Transverse colon (tissue), 4 donors: ENCODE measurements at regions not wholly inside any gene's neighbourhood (a gene's known extent, or its start where the extent isn't known, plus 50 kb on each side); places are given as distances from the start of the nearest gene placed in this dataset.

Experiments used
- POLR2AphosphoS5 ChIP-seq, 3 donors: sonication (generic); formaldehyde crosslinking; IDR thresholded peaks; one replicate each; pipeline ENCODE4 v1.6.1; 2016; ENCODE audit warnings: antibody characterized with exemption in 3 of 3
- TF ChIP-seq, protein P1 (sequence below), 5 experiments: fragments of 200-600 bp in 3 of 5; fragments of 450-650 bp in 2 of 5; sonication (generic) in 3 of 5; IDR thresholded peaks; 1 replicate in 2 of 5; 2 replicates in 3 of 5; pipeline ENCODE4 v1.5.1; 2016 to 2017; ENCODE audit warnings: antibody characterized with exemption in 5 of 5, inconsistent platforms in 3 of 5, mild to moderate bottlenecking in 2 of 5, moderate library complexity in 1 of 5

DNA sequence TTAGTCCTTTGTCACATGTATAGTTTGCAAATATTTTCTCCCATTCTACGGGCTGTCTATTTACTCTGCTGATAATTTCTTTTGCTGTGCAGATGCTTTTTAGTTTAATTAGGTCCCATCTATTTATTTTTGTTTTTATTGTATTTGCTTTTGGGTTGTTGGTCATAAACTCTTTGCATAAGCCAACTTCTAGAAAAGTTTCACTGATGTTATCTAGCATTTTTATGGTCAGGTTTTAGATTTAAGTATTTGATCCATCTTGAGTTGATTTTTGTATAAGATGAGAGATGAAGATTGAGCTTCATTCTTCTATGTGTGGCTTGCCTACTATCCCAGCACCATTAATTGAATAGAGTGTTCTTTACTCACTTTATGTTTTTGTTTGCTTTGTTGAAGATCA lies 1008.4 kb upstream of the ATXN7L3B start:
- TF ChIP-seq, protein P1, sequence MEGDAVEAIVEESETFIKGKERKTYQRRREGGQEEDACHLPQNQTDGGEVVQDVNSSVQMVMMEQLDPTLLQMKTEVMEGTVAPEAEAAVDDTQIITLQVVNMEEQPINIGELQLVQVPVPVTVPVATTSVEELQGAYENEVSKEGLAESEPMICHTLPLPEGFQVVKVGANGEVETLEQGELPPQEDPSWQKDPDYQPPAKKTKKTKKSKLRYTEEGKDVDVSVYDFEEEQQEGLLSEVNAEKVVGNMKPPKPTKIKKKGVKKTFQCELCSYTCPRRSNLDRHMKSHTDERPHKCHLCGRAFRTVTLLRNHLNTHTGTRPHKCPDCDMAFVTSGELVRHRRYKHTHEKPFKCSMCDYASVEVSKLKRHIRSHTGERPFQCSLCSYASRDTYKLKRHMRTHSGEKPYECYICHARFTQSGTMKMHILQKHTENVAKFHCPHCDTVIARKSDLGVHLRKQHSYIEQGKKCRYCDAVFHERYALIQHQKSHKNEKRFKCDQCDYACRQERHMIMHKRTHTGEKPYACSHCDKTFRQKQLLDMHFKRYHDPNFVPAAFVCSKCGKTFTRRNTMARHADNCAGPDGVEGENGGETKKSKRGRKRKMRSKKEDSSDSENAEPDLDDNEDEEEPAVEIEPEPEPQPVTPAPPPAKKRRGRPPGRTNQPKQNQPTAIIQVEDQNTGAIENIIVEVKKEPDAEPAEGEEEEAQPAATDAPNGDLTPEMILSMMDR (IDR thresholded peaks at IDR 0.05) = no peak
- TF ChIP-seq POLR2AphosphoS5 (IDR thresholded peaks at IDR 0.05) = no peak
